Loucy (cell line): ENCODE measurements at regions not wholly inside any gene's neighbourhood (a gene's known extent, or its start where the extent isn't known, plus 50 kb on each side); places are given as distances from the start of the nearest gene placed in this dataset.

Experiments used
- H2AFZ ChIP-seq: fragments of 200-600 bp; sonication (generic); 2 replicates; pipeline ENCODE4 v1.6.0; 2016; ENCODE audit warnings: antibody characterized with exemption, mild to moderate bottlenecking, low read length, moderate library complexity
- H3F3A ChIP-seq: fragments of 200-600 bp; 2 replicates; pipeline ENCODE4 v1.6.0; 2016; ENCODE audit warnings: antibody characterized with exemption, low read depth, mild to moderate bottlenecking
- H3K27me3 ChIP-seq: fragments of 200-600 bp; sonication (generic); 2 replicates; pipeline ENCODE4 v1.6.1; 2014; ENCODE audit warnings: low read length, mild to moderate bottlenecking; ENCODE audit not compliant: insufficient read depth, poor library complexity, severe bottlenecking
- H3K36me3 ChIP-seq: fragments of 200-600 bp; sonication (generic); 2 replicates; pipeline ENCODE4 v1.6.1; 2016; ENCODE audit warnings: low read length; ENCODE audit not compliant: insufficient read depth
- H3K4me1 ChIP-seq: fragments of 200-600 bp; sonication (generic); 2 replicates; pipeline ENCODE4 v1.5.1; 2014; ENCODE audit warnings: low read length, mild to moderate bottlenecking; ENCODE audit not compliant: insufficient read depth, poor library complexity, severe bottlenecking
- H3K4me2 ChIP-seq: fragments of 200-600 bp; sonication (generic); 2 replicates; pipeline ENCODE4 v1.6.0; 2014; ENCODE audit warnings: antibody characterized with exemption, low read length, low read depth, mild to moderate bottlenecking; ENCODE audit not compliant: poor library complexity, severe bottlenecking
- H3K4me3 ChIP-seq: fragments of 200-600 bp; sonication (generic); 2 replicates; pipeline ENCODE4 v1.5.1; 2014; ENCODE audit warnings: low read length, mild to moderate bottlenecking, mixed read lengths; ENCODE audit not compliant: poor library complexity, severe bottlenecking
- H3K79me2 ChIP-seq: fragments of 200-600 bp; sonication (generic); 2 replicates; pipeline ENCODE4 v1.6.1; 2014; ENCODE audit warnings: low read length; ENCODE audit not compliant: insufficient read depth
- H3K9ac ChIP-seq: fragments of 200-600 bp; sonication (generic); 2 replicates; pipeline ENCODE4 v1.6.0; 2014; ENCODE audit warnings: mild to moderate bottlenecking, low read depth, low read length, moderate library complexity; ENCODE audit not compliant: poor library complexity, severe bottlenecking
- H3K9me2 ChIP-seq: fragments of 200-600 bp; sonication (generic); replicated peaks from 2 replicates; pipeline ENCODE4 v1.6.1; 2016; ENCODE audit warnings: low read depth, low read length, mixed read lengths
- H3K9me3 ChIP-seq: fragments of 200-600 bp; sonication (generic); 2 replicates; pipeline ENCODE4 v1.6.1; 2014; ENCODE audit warnings: mild to moderate bottlenecking, antibody characterized with exemption, low read length, low read depth; ENCODE audit not compliant: insufficient read depth
- H4K20me1 ChIP-seq: fragments of 200-600 bp; sonication (generic); 2 replicates; pipeline ENCODE4 v1.6.0; 2014; ENCODE audit warnings: antibody characterized with exemption, low read length, mild to moderate bottlenecking; ENCODE audit not compliant: insufficient read depth, poor library complexity, severe bottlenecking
- CTCF ChIP-seq: fragments of 200-600 bp; sonication (generic); conservative IDR thresholded peaks from 2 replicates; pipeline ENCODE4 v1.5.1; 2014; ENCODE audit warnings: mild to moderate bottlenecking, antibody characterized with exemption, low read length
- EZH2phosphoT487 ChIP-seq: fragments of 200-600 bp; IDR thresholded peaks from 2 replicates; pipeline ENCODE4 v1.6.1; 2018; ENCODE audit warnings: antibody characterized with exemption, mild to moderate bottlenecking, moderate library complexity, borderline replicate concordance

GRCh38 chr5:161042862-161043261, 190.9 kb upstream of the ATP10B start:
- H3K9me3 ChIP-seq, result no peaks in the 10 kb centered on the region
- no peak overlapping the region for H2AFZ ChIP-seq
- H3K36me3 ChIP-seq, result no peaks in the 10 kb centered on the region
- no peaks in the 10 kb centered on the region for H3F3A ChIP-seq
- no peak overlapping the region for H3K9ac ChIP-seq
- no peak overlapping the region for H3K4me2 ChIP-seq
- TF ChIP-seq CTCF, result no peak
- no peak for TF ChIP-seq EZH2phosphoT487
- H3K4me1 ChIP-seq, result no peaks in the 10 kb centered on the region
- no peak overlapping the region for H3K4me3 ChIP-seq
- H3K9me2 ChIP-seq, result no peaks in the 10 kb centered on the region
- H3K27me3 ChIP-seq, result no peaks in the 10 kb centered on the region
- H4K20me1 ChIP-seq, result no peaks in the 10 kb centered on the region
- H3K79me2 ChIP-seq, result no peaks in the 10 kb centered on the region

GRCh38 chr5:161042443-161042842, 190.4 kb upstream of the ATP10B start:
- no peak overlapping the region for H2AFZ ChIP-seq
- no peaks in the 10 kb centered on the region for H3K9me2 ChIP-seq
- H3K9ac ChIP-seq, result no peak overlapping the region
- H3K4me3 ChIP-seq, result no peak overlapping the region
- H3K27me3 ChIP-seq, result no peaks in the 10 kb centered on the region
- H3F3A ChIP-seq, result no peaks in the 10 kb centered on the region
- TF ChIP-seq EZH2phosphoT487, result no peak
- TF ChIP-seq CTCF, result no peak
- no peaks in the 10 kb centered on the region for H3K9me3 ChIP-seq
- H3K4me1 ChIP-seq, result no peaks in the 10 kb centered on the region
- no peaks in the 10 kb centered on the region for H3K36me3 ChIP-seq
- H3K79me2 ChIP-seq, result no peaks in the 10 kb centered on the region
- no peak overlapping the region for H3K4me2 ChIP-seq
- H4K20me1 ChIP-seq, result no peaks in the 10 kb centered on the region

- Histone ChIP-seq H3K79me2 (no peaks in the 10 kb centered on the region), H3K9ac (no peak overlapping the region), H2AFZ (no peak overlapping the region), H3K4me3 (no peak overlapping the region), H3K4me2 (no peak overlapping the region), H3K36me3 (no peaks in the 10 kb centered on the region), H4K20me1 (no peaks in the 10 kb centered on the region), H3F3A (no peaks in the 10 kb centered on the region), H3K4me1 (no peaks in the 10 kb centered on the region), H3K9me3 (no peaks in the 10 kb centered on the region), H3K9me2 (no peaks in the 10 kb centered on the region), H3K27me3 (no peaks in the 10 kb centered on the region)
- TF ChIP-seq EZH2phosphoT487, result no peak
- TF ChIP-seq CTCF, result no peak
Measured at GRCh38 chr5:161040818-161041217, 188.8 kb upstream of the ATP10B start.
